Thoracic aorta (tissue), 2 donors: ENCODE measurements at regions not wholly inside any gene's neighbourhood (a gene's known extent, or its start where the extent isn't known, plus 50 kb on each side); places are given as distances from the start of the nearest gene placed in this dataset.

Source experiments
- ATAC-seq: fragments of 150-250 bp; one replicate; pipeline ENCODE4 v1.8.0; 2017; ENCODE audit warnings: low read depth; ENCODE audit not compliant: insufficient number of reproducible peaks, low FRiP score
- DNase-seq: peaks from one replicate; pipeline ENCODE4 v3.0.0-alpha.2; 2020; ENCODE audit warnings: low spot score
- H3K27ac ChIP-seq, 2 donors: fragments of 200-600 bp; sonication (generic); 1 replicate in 1 of 2; 2 replicates in 1 of 2; pipeline ENCODE4 v1.5.1; 2016; ENCODE audit warnings: mild to moderate bottlenecking in 2 of 2, moderate library complexity in 2 of 2
- H3K27me3 ChIP-seq: fragments of 200-600 bp; sonication (generic); replicated peaks from 2 replicates; pipeline ENCODE4 v1.6.0; 2016; ENCODE audit warnings: mild to moderate bottlenecking; ENCODE audit not compliant: insufficient read depth
- H3K36me3 ChIP-seq: fragments of 200-600 bp; sonication (generic); one replicate; pipeline ENCODE4 v1.5.1; 2016
- H3K4me1 ChIP-seq, 2 donors: fragments of 200-600 bp; sonication (generic); 1 replicate in 1 of 2; 2 replicates in 1 of 2; pipeline versions ENCODE4 v1.5.1 to v1.6.0; 2016; ENCODE audit warnings: low read depth in 2 of 2, mild to moderate bottlenecking in 1 of 2; ENCODE audit not compliant: control insufficient read depth in 1 of 2
- H3K4me3 ChIP-seq: fragments of 200-600 bp; sonication (generic); 2 replicates; pipeline ENCODE4 v1.5.1; 2016; ENCODE audit warnings: mild to moderate bottlenecking
- H3K9me3 ChIP-seq: fragments of 200-600 bp; sonication (generic); 2 replicates; pipeline ENCODE4 v1.5.1; 2016
- TF ChIP-seq, protein P1 (sequence below): fragments of 200-600 bp; sonication (generic); IDR thresholded peaks from one replicate; pipeline ENCODE4 v1.5.1; 2019; ENCODE audit warnings: antibody characterized with exemption

DNA sequence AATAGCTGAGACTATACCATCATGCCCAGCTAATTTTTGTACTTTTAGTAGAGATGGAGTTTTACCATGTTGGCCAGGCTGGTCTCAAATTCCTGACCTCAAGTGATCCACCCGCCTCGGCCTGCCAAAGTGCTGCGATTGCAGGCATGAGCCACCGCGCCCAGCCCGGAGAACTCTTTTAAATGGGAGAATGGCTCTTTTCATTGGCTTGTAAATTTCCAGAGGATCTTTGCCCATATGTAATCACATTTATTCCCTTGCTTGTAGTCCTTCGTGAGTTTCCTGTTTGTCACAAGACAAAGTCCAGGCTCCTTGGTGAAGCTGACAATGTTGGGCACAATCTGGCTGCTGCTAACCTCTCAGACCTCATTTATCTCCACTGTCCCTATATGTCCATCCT, 135.1 kb downstream of the CEP57L1 start:
- H3K9me3 ChIP-seq: no peaks in the 10 kb centered on the region
- H3K4me1 ChIP-seq: no peaks in the 10 kb centered on the region
- TF ChIP-seq, protein P1, sequence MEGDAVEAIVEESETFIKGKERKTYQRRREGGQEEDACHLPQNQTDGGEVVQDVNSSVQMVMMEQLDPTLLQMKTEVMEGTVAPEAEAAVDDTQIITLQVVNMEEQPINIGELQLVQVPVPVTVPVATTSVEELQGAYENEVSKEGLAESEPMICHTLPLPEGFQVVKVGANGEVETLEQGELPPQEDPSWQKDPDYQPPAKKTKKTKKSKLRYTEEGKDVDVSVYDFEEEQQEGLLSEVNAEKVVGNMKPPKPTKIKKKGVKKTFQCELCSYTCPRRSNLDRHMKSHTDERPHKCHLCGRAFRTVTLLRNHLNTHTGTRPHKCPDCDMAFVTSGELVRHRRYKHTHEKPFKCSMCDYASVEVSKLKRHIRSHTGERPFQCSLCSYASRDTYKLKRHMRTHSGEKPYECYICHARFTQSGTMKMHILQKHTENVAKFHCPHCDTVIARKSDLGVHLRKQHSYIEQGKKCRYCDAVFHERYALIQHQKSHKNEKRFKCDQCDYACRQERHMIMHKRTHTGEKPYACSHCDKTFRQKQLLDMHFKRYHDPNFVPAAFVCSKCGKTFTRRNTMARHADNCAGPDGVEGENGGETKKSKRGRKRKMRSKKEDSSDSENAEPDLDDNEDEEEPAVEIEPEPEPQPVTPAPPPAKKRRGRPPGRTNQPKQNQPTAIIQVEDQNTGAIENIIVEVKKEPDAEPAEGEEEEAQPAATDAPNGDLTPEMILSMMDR: no peak
- peak overlapping the region in 1 of 2 donors; percentile 71 for H3K27ac ChIP-seq
- no peaks in the 10 kb centered on the region for H3K36me3 ChIP-seq
- H3K27me3 ChIP-seq: no peaks in the 10 kb centered on the region
- ATAC-seq: no peak
- no peak overlapping the region for H3K4me3 ChIP-seq
- DNase-seq: no peak

DNA sequence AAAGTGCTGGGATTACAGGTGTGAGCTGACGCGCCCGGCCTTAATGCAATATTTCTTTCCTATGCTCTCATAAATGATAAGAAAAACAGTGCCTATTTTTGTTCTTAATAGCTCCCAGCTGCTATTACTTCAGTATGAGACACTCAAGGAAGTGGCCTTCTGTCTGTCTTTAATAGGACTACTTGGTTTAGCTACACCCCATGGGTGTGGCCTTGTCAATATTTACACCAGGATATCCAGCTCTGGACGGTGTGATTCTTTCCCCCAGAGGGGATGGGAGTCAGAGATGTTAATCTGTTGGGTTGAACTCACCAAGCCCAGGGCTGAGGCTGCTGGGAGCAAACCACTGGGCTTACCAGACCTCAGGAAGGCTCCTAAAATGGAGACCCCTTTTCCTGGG, 134.2 kb downstream of the CEP57L1 start:
- TF ChIP-seq, protein P1: no peak
- no peak for DNase-seq
- peak overlapping the region in 1 of 2 donors; percentile 71 for H3K27ac ChIP-seq
- no peaks in the 10 kb centered on the region for H3K4me1 ChIP-seq
- H3K36me3 ChIP-seq: no peaks in the 10 kb centered on the region
- H3K9me3 ChIP-seq: no peaks in the 10 kb centered on the region
- no peak for ATAC-seq
- H3K27me3 ChIP-seq: no peaks in the 10 kb centered on the region
- H3K4me3 ChIP-seq: no peak overlapping the region

DNA sequence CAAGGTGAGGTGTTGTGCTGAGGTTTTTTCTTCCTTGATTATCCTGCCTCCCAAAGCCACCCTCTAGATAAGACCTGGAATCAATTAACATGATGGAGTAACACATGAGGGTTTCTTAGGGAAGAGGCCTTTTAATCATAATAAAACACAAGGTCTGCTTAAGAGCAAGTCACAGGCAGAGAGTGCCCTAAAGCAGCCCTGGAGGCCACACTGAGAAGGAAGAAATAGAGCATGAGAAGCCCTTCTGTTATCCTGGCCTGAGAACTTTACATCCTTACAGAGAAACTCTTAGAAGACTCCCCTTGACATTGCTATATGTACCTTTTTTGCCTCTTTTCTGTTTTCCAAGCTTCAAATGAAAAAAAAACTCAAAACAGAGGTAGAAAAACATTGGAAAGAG, 132.3 kb downstream of the CEP57L1 start:
- Histone ChIP-seq H3K36me3 (no peaks in the 10 kb centered on the region), H3K27ac (no peak overlapping the region), H3K4me3 (no peak overlapping the region), H3K9me3 (no peaks in the 10 kb centered on the region), H3K4me1 (peaks cover 0 to 2% of the 10 kb centered on the region in 2 donors), H3K27me3 (no peaks in the 10 kb centered on the region)
- ATAC-seq (no peak), DNase-seq (no peak)
- TF ChIP-seq, protein P1: no peak

DNA sequence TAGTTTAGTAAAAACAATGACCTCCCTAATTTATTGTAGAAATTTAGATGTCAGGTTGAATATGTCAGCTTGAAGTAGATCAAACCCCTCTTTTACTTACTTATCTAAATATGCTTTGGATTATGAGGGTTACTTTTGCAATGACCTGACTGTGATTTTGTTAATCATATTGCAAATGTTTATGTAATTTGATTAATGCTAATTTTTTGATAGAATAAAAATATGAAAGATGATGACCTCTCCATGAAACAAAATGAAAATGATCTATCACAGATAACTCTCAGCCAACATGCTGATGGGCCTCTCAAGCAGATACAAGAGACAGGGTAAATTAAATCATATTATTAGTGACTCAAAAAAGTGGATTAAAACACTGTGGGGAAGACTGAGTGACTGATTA, 131.0 kb downstream of the CEP57L1 start:
- no peaks in the 10 kb centered on the region for H3K9me3 ChIP-seq
- ATAC-seq: no peak
- DNase-seq: no peak
- H3K4me3 ChIP-seq: no peak overlapping the region
- peaks cover 7 to 13% of the 10 kb centered on the region in 2 donors for H3K4me1 ChIP-seq
- H3K36me3 ChIP-seq: no peaks in the 10 kb centered on the region
- TF ChIP-seq, protein P1: no peak
- H3K27ac ChIP-seq: no peak overlapping the region
- H3K27me3 ChIP-seq: no peaks in the 10 kb centered on the region

DNA sequence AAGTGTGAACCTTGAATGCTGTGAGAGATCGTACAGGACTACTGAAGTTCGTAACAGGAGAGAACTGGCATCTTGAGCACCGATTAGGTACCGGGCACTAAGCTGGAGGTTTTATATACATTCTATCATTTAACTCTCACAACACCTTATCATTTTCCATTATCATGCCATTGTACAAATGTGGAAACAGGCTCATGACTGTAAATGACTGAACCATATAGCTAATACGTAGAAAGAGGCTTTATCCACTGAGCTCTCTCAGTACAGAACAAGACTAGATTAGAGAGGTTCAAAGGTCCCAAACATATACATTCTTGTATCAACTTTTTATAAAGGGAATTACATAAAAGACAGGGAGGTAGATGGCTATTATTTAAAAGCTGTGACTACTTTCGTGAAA, 130.6 kb downstream of the CEP57L1 start:
- TF ChIP-seq, protein P1: no peak
- no peaks in the 10 kb centered on the region for H3K9me3 ChIP-seq
- H3K36me3 ChIP-seq: no peaks in the 10 kb centered on the region
- DNase-seq (no peak), ATAC-seq (no peak)
- H3K4me3 ChIP-seq: no peak overlapping the region
- no peaks in the 10 kb centered on the region for H3K27me3 ChIP-seq
- no peak overlapping the region for H3K27ac ChIP-seq
- peaks cover 7 to 16% of the 10 kb centered on the region in 2 donors for H3K4me1 ChIP-seq
